GM19023 (cell line): ENCODE measurements at regions not wholly inside any gene's neighbourhood (a gene's known extent, or its start where the extent isn't known, plus 50 kb on each side); places are given as distances from the start of the nearest gene placed in this dataset.
"Not testable (repeated sequence)": the region's sequence is repeated elsewhere in the genome, so short reads cannot be mapped to it uniquely, and the experiment has no call there.

Source experiments
- ATAC-seq: cut with Tn5 transposase; IDR thresholded peaks from one replicate; pipeline ENCODE4 v1.9.1; 2021; ENCODE audit warnings: mild to moderate bottlenecking, moderate library complexity; ENCODE audit not compliant: unreplicated experiment

GRCh38 chr7:65722361-65722792 is 150.5 kb upstream of the VKORC1L1 start:
- peak; percentile 71 for ATAC-seq

- ATAC-seq = not testable (repeated sequence)
Measured at GRCh38 chr7:65727182-65727581, 145.7 kb upstream of the VKORC1L1 start.

- ATAC-seq = no peak
Measured at GRCh38 chr7:65731129-65731528, 141.7 kb upstream of the VKORC1L1 start.

- ATAC-seq = no peak
Measured at GRCh38 chr7:65731562-65732035, 141.3 kb upstream of the VKORC1L1 start.

GRCh38 chr7:65744406-65744805 is 128.5 kb upstream of the VKORC1L1 start:
- ATAC-seq = no peak

- no peak for ATAC-seq
Measured at GRCh38 chr7:65746398-65746669, 126.5 kb upstream of the VKORC1L1 start.

- ATAC-seq = no peak
Measured at GRCh38 chr7:65749039-65749438, 123.8 kb upstream of the VKORC1L1 start.

- ATAC-seq = no peak
Measured at GRCh38 chr7:65749518-65749917, 123.4 kb upstream of the VKORC1L1 start.

- ATAC-seq = peak; percentile 100
Measured at GRCh38 chr7:65750511-65751344, 122.1 kb upstream of the VKORC1L1 start.

- not testable (repeated sequence) for ATAC-seq
Measured at GRCh38 chr7:65754070-65754469, 118.8 kb upstream of the VKORC1L1 start.

- ATAC-seq = not testable (repeated sequence)
Measured at GRCh38 chr7:65758991-65759390, 113.9 kb upstream of the VKORC1L1 start.

- ATAC-seq = not testable (repeated sequence)
Measured at GRCh38 chr7:65762712-65763111, 110.2 kb upstream of the VKORC1L1 start.

GRCh38 chr7:65763114-65763513 is 109.8 kb upstream of the VKORC1L1 start:
- ATAC-seq = not testable (repeated sequence)

GRCh38 chr7:65770473-65771225 is 102.2 kb upstream of the VKORC1L1 start:
- ATAC-seq = peak; percentile 98

- ATAC-seq = not testable (repeated sequence)
Measured at GRCh38 chr7:65771226-65771569, 101.7 kb upstream of the VKORC1L1 start.

- ATAC-seq = not testable (repeated sequence)
Measured at GRCh38 chr7:65776677-65777076, 96.2 kb upstream of the VKORC1L1 start.

- ATAC-seq = not testable (repeated sequence)
Measured at GRCh38 chr7:65789943-65790342, 82.9 kb upstream of the VKORC1L1 start.

- not testable (repeated sequence) for ATAC-seq
Measured at GRCh38 chr7:65791788-65792187, 81.1 kb upstream of the VKORC1L1 start.

GRCh38 chr7:65792726-65793125 is 80.1 kb upstream of the VKORC1L1 start:
- ATAC-seq = not testable (repeated sequence)

- ATAC-seq = not testable (repeated sequence)
Measured at GRCh38 chr7:65794671-65795391, 78.0 kb upstream of the VKORC1L1 start.

- ATAC-seq = not testable (repeated sequence)
Measured at GRCh38 chr7:65795392-65795716, 77.5 kb upstream of the VKORC1L1 start.
